Gastrocnemius medialis (tissue), 4 donors: ENCODE measurements at regions not wholly inside any gene's neighbourhood (a gene's known extent, or its start where the extent isn't known, plus 50 kb on each side); places are given as distances from the start of the nearest gene placed in this dataset.

ENCODE experiments used
- ATAC-seq, 2 donors: fragments of 150-250 bp; one replicate each; pipeline ENCODE4 v1.9.1; 2016
- DNase-seq, 2 donors: peaks; one replicate each; pipeline ENCODE4 v3.0.0-alpha.2; 2019
- H3K27ac ChIP-seq, 4 donors: fragments of 200-600 bp; sonication (generic); 1 replicate in 1 of 4; 2 replicates in 3 of 4; pipeline ENCODE4 v1.5.1; 2016 to 2018; ENCODE audit warnings: mild to moderate bottlenecking in 2 of 4, moderate library complexity in 1 of 4
- H3K27me3 ChIP-seq, 3 donors: fragments of 200-600 bp; sonication (generic) in 2 of 3; 1 replicate in 1 of 3; 2 replicates in 2 of 3; pipeline versions ENCODE4 v1.5.1 to v1.6.0; 2016 to 2019; ENCODE audit warnings: mild to moderate bottlenecking in 1 of 3, moderate library complexity in 1 of 3
- H3K36me3 ChIP-seq, 2 donors: fragments of 200-600 bp; sonication (generic) in 1 of 2; one replicate each; pipeline ENCODE4 v1.5.1; 2017 to 2018
- H3K4me1 ChIP-seq, 2 donors: fragments of 200-600 bp; sonication (generic) in 1 of 2; one replicate each; pipeline ENCODE4 v1.5.1; 2016 to 2017; ENCODE audit warnings: mild to moderate bottlenecking in 2 of 2
- H3K4me3 ChIP-seq, 4 donors: fragments of 200-600 bp; sonication (generic) in 3 of 4; 1 replicate in 1 of 4; 2 replicates in 3 of 4; pipeline ENCODE4 v1.5.1; 2016 to 2019; ENCODE audit warnings: mild to moderate bottlenecking in 2 of 4
- H3K9me3 ChIP-seq, 3 donors: fragments of 200-600 bp; sonication (generic) in 2 of 3; 1 replicate in 1 of 3; 2 replicates in 2 of 3; pipeline ENCODE4 v1.5.1; 2016 to 2019
- CTCF ChIP-seq, 5 experiments: fragments of 450-650 bp in 3 of 5; fragments of 200-600 bp in 2 of 5; sonication (generic) in 2 of 5; IDR thresholded peaks in 4 of 5; conservative IDR thresholded peaks in 1 of 5; 1 replicate in 4 of 5; 2 replicates in 1 of 5; pipeline ENCODE4 v1.5.1; 2016 to 2019; ENCODE audit warnings: antibody characterized with exemption in 5 of 5, mild to moderate bottlenecking in 3 of 5, moderate library complexity in 3 of 5
- POLR2A ChIP-seq, 2 donors: fragments of 450-650 bp; IDR thresholded peaks; one replicate each; pipeline ENCODE4 v1.6.1; 2017; ENCODE audit warnings: antibody characterized with exemption in 2 of 2, mild to moderate bottlenecking in 2 of 2, moderate library complexity in 2 of 2
- in situ Hi-C, 4 donors: fragments of 200-750 bp; cut with MboI; loops; one replicate each; pipeline versions ENCODE4 v1.15.0 to v1.8.0; 2017; ENCODE audit warnings: low sequenced_read_pairs in 4 of 4
- intact Hi-C: fragments of 100-400 bp; cut with DNase I; formaldehyde crosslinking; loops from one replicate; pipeline ENCODE4 v1.15.1; 2023; ENCODE audit warnings: low total_unique reads

GRCh38 chr10:70939441-70940003, 51.2 kb upstream of the PCBD1 start:
- Histone ChIP-seq H3K27ac (no peak overlapping the region), H3K4me1 (peaks cover 12 to 17% of the 10 kb centered on the region in 2 donors), H3K36me3 (no peaks in the 10 kb centered on the region), H3K27me3 (no peaks in the 10 kb centered on the region), H3K4me3 (no peak overlapping the region), H3K9me3 (no peaks in the 10 kb centered on the region)
- TF ChIP-seq CTCF (IDR thresholded peaks at IDR 0.05 in 4 of 5, conservative IDR thresholded peaks at IDR 0.05 in 1 of 5), result no peak
- TF ChIP-seq POLR2A (IDR thresholded peaks at IDR 0.05), result no peak
- in situ Hi-C loops, result loop anchor here in 1 of 4 donors (10.0 kb wide), 1 partner anchor 345 kb away; no protein-coding TSS in a partner anchor
- no peak for ATAC-seq
- DNase-seq, result no peak
- intact Hi-C loops, result no loop called here

- in situ Hi-C loops, result no loop called here
- H3K27ac ChIP-seq, result no peak overlapping the region
- DNase-seq, result peak; percentile 32 to 55
These were observed 52.6 kb upstream of the PCBD1 start for GRCh38 chr10:70940834-70941568.

GRCh38 chr10:70942125-70942524, 53.8 kb upstream of the PCBD1 start:
- DNase-seq (no peak), ATAC-seq (no peak)
- no peak overlapping the region for H3K4me3 ChIP-seq
- H3K36me3 ChIP-seq, result no peaks in the 10 kb centered on the region
- peaks cover 13 to 17% of the 10 kb centered on the region in 2 donors for H3K4me1 ChIP-seq
- no peaks in the 10 kb centered on the region for H3K9me3 ChIP-seq
- intact Hi-C loops (no loop called here), in situ Hi-C loops (no loop called here)
- no peaks in the 10 kb centered on the region for H3K27me3 ChIP-seq
- no peak overlapping the region for H3K27ac ChIP-seq
- no peak for TF ChIP-seq CTCF (IDR thresholded peaks at IDR 0.05 in 4 of 5, conservative IDR thresholded peaks at IDR 0.05 in 1 of 5)
- TF ChIP-seq POLR2A (IDR thresholded peaks at IDR 0.05), result no peak

More at GRCh38 chr10:70940834-70941568, 52.6 kb upstream of the PCBD1 start:
- Histone ChIP-seq H3K4me1 (peaks cover 13 to 17% of the 10 kb centered on the region in 2 donors), H3K4me3 (no peak overlapping the region), H3K27me3 (no peaks in the 10 kb centered on the region), H3K9me3 (no peaks in the 10 kb centered on the region), H3K36me3 (no peaks in the 10 kb centered on the region)
- intact Hi-C loops, result no loop called here
- no peak for TF ChIP-seq CTCF (IDR thresholded peaks at IDR 0.05 in 4 of 5, conservative IDR thresholded peaks at IDR 0.05 in 1 of 5)
- TF ChIP-seq POLR2A (IDR thresholded peaks at IDR 0.05), result no peak
- peak; percentile 50 to 60 for ATAC-seq

- peaks cover 13 to 17% of the 10 kb centered on the region in 2 donors for H3K4me1 ChIP-seq
- in situ Hi-C loops, result no loop called here
- TF ChIP-seq CTCF (IDR thresholded peaks at IDR 0.05 in 4 of 5, conservative IDR thresholded peaks at IDR 0.05 in 1 of 5) (no peak), POLR2A (IDR thresholded peaks at IDR 0.05) (no peak)
- H3K4me3 ChIP-seq, result no peak overlapping the region
- no peaks in the 10 kb centered on the region for H3K36me3 ChIP-seq
- ATAC-seq (no peak), DNase-seq (no peak)
- no peaks in the 10 kb centered on the region for H3K27me3 ChIP-seq
- H3K27ac ChIP-seq, result no peak overlapping the region
- H3K9me3 ChIP-seq, result no peaks in the 10 kb centered on the region
- intact Hi-C loops, result no loop called here
These were observed 54.4 kb upstream of the PCBD1 start for GRCh38 chr10:70942725-70943124.
